ENCODE measurements at regions not wholly inside any gene's neighbourhood (a gene's known extent, or its start where the extent isn't known, plus 50 kb on each side); places are given as distances from the start of the nearest gene placed in this dataset.
A peak's percentile ranks its signal among the peaks of the same experiment; 100 is the strongest.

GRCh38 chr9:19992556-19992955, 203.7 kb upstream of the SLC24A2 start:
- TF ChIP-seq CTCF (conservative IDR thresholded peaks at IDR 0.05; ENCODE audit: control insufficient read depth, insufficient read depth, low read depth, low read length), result no peak
- no peak overlapping the region for H3K4me3 ChIP-seq (ENCODE audit: control insufficient read depth, low read depth, low read length)
- peak; percentile 89 for DNase-seq (ENCODE audit: low read depth)

DNA sequence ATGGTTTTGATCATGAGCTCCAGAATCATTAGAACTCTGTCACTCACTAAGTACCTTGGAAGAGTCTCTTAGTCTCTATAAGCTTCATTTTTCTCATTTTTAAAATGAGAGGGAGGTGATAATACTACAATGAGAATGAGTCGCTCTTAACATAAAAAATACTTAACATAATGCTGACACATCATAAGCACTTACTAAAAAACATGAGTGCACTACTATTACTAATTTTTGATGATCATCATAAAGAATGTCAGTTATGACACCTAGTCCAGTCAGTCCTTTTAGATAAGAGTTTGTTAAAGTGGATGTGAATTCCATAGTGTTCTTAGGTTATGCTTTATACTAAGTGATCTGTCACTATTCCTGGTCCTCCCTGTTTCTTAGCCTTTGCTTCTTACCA, 200.4 kb upstream of the SLC24A2 start:
- no peak for TF ChIP-seq CTCF (conservative IDR thresholded peaks at IDR 0.05; ENCODE audit: control insufficient read depth, insufficient read depth, low read depth, low read length)
- H3K4me3 ChIP-seq (ENCODE audit: control insufficient read depth, low read depth, low read length), result no peak overlapping the region
- no peak for DNase-seq (ENCODE audit: low read depth)

DNA sequence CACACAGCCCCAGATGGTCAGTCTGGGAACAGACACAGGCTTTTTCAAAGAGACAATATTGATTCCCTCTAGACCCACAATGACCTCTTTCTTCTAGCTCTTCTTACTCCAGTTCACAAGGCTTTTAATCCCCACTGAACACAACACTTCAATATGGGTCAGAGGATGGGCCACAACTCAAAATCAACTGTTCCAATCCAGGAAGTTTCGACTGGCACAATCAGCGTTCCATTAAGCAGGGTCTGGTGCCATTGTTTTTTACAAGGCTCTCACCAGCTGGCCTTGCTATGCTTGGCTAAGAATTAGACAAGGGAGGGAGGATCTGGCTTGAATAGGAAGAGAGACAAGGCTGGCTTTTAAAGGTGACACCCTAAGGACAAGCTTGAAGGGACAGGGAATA, 199.4 kb upstream of the SLC24A2 start:
- H3K4me3 ChIP-seq (ENCODE audit: control insufficient read depth, low read depth, low read length), result no peak overlapping the region
- no peak for DNase-seq (ENCODE audit: low read depth)
- TF ChIP-seq CTCF (conservative IDR thresholded peaks at IDR 0.05; ENCODE audit: control insufficient read depth, insufficient read depth, low read depth, low read length), result no peak

DNA sequence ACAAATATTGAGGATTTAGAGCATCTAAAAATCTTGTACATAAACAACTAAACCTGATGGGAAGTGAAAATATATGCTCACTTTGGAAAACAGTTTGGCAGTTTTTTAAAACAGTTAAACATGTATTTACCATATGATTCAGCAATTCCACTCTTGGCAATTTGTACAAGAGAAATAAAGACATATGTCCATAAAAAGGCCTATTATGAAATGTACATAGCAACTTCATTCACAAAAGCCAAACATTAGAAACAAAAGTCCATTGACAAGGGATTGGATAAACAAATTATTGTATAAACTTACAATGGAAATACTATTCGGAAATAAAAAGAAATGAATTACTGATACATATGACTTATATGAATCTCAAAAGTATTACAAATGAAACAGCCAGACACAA, 196.2 kb upstream of the SLC24A2 start:
- DNase-seq (ENCODE audit: low read depth), result no peak
- no peak for TF ChIP-seq CTCF (conservative IDR thresholded peaks at IDR 0.05; ENCODE audit: control insufficient read depth, insufficient read depth, low read depth, low read length)
- H3K4me3 ChIP-seq (ENCODE audit: control insufficient read depth, low read depth, low read length), result no peak overlapping the region

- no peak overlapping the region for H3K4me3 ChIP-seq (ENCODE audit: control insufficient read depth, low read depth, low read length)
- TF ChIP-seq CTCF (conservative IDR thresholded peaks at IDR 0.05; ENCODE audit: control insufficient read depth, insufficient read depth, low read depth, low read length), result no peak
- DNase-seq (ENCODE audit: low read depth), result no peak
These were observed 187.4 kb upstream of the SLC24A2 start for GRCh38 chr9:19976226-19976625.

- DNase-seq (ENCODE audit: low read depth), result no peak
- no peak for TF ChIP-seq CTCF (conservative IDR thresholded peaks at IDR 0.05; ENCODE audit: control insufficient read depth, insufficient read depth, low read depth, low read length)
- H3K4me3 ChIP-seq (ENCODE audit: control insufficient read depth, low read depth, low read length), result no peak overlapping the region
These were observed 186.7 kb upstream of the SLC24A2 start for GRCh38 chr9:19975499-19975898.

GRCh38 chr9:19969721-19970120, 180.9 kb upstream of the SLC24A2 start:
- TF ChIP-seq CTCF (conservative IDR thresholded peaks at IDR 0.05; ENCODE audit: control insufficient read depth, insufficient read depth, low read depth, low read length), result no peak
- peak; percentile 66 for DNase-seq (ENCODE audit: low read depth)
- H3K4me3 ChIP-seq (ENCODE audit: control insufficient read depth, low read depth, low read length), result no peak overlapping the region
